Nephron (organoid): ENCODE measurements at regions not wholly inside any gene's neighbourhood (a gene's known extent, or its start where the extent isn't known, plus 50 kb on each side); places are given as distances from the start of the nearest gene placed in this dataset.

Experiments used
- H3K27ac Mint-ChIP-seq, 3 experiments: 2 replicates each; pipeline ENCODE4 v1.8.0; 2020; ENCODE audit warnings: mixed read lengths in 3 of 3, mild to moderate bottlenecking in 2 of 3, moderate library complexity in 1 of 3
- H3K27me3 Mint-ChIP-seq: 2 replicates; pipeline ENCODE4 v1.8.0; 2021; ENCODE audit warnings: low read depth, mild to moderate bottlenecking, moderate library complexity, mixed read lengths
- H3K36me3 Mint-ChIP-seq: 2 replicates; pipeline ENCODE4 v1.8.0; 2020; ENCODE audit warnings: low read depth, mixed read lengths
- H3K4me1 Mint-ChIP-seq: 2 replicates; pipeline ENCODE4 v1.8.0; 2020; ENCODE audit warnings: mixed read lengths
- H3K4me3 Mint-ChIP-seq, 3 experiments: 2 replicates each; pipeline ENCODE4 v1.8.0; 2020; ENCODE audit warnings: mild to moderate bottlenecking in 3 of 3, mixed read lengths in 3 of 3, moderate library complexity in 2 of 3
- H3K9me3 Mint-ChIP-seq: 2 replicates; pipeline ENCODE4 v1.8.0; 2020; ENCODE audit warnings: mixed read lengths
- CTCF ChIP-seq, 3 experiments: fragments of 200-600 bp; sonication (generic); IDR thresholded peaks; one replicate each; pipeline ENCODE4 v1.5.0; 2021; ENCODE audit warnings: antibody characterized with exemption in 3 of 3; ENCODE audit not compliant: unreplicated experiment in 3 of 3

GRCh38 chr14:26702721-26703230 is 104.9 kb upstream of the NOVA1 start:
- no peak for TF ChIP-seq CTCF (IDR thresholded peaks at IDR 0.05; ENCODE audit: unreplicated experiment in 3 of 3)
- Mint-ChIP-seq H3K9me3 (no peaks in the 10 kb centered on the region), H3K36me3 (no peaks in the 10 kb centered on the region), H3K4me1 (no peaks in the 10 kb centered on the region), H3K4me3 (no peak overlapping the region), H3K27ac (no peak overlapping the region), H3K27me3 (no peaks in the 10 kb centered on the region)

GRCh38 chr14:26703686-26704366 is 106.0 kb upstream of the NOVA1 start:
- no peak overlapping the region for H3K4me3 Mint-ChIP-seq
- no peak for TF ChIP-seq CTCF (IDR thresholded peaks at IDR 0.05; ENCODE audit: unreplicated experiment in 3 of 3)
- no peaks in the 10 kb centered on the region for H3K27me3 Mint-ChIP-seq
- no peak overlapping the region for H3K27ac Mint-ChIP-seq
- no peaks in the 10 kb centered on the region for H3K36me3 Mint-ChIP-seq
- H3K9me3 Mint-ChIP-seq: no peaks in the 10 kb centered on the region
- no peaks in the 10 kb centered on the region for H3K4me1 Mint-ChIP-seq

- H3K36me3 Mint-ChIP-seq: no peaks in the 10 kb centered on the region
- TF ChIP-seq CTCF (IDR thresholded peaks at IDR 0.05; ENCODE audit: unreplicated experiment in 3 of 3): no peak
- H3K9me3 Mint-ChIP-seq: no peaks in the 10 kb centered on the region
- no peaks in the 10 kb centered on the region for H3K4me1 Mint-ChIP-seq
- no peaks in the 10 kb centered on the region for H3K27me3 Mint-ChIP-seq
- no peak overlapping the region for H3K27ac Mint-ChIP-seq
- no peak overlapping the region for H3K4me3 Mint-ChIP-seq
Observed at GRCh38 chr14:26707234-26707633, 109.4 kb upstream of the NOVA1 start.

GRCh38 chr14:26709019-26709418 is 111.2 kb upstream of the NOVA1 start:
- Mint-ChIP-seq H3K27me3 (no peaks in the 10 kb centered on the region), H3K4me1 (no peaks in the 10 kb centered on the region), H3K4me3 (no peak overlapping the region), H3K27ac (no peak overlapping the region), H3K36me3 (no peaks in the 10 kb centered on the region), H3K9me3 (no peaks in the 10 kb centered on the region)
- TF ChIP-seq CTCF (IDR thresholded peaks at IDR 0.05; ENCODE audit: unreplicated experiment in 3 of 3): no peak

- H3K27ac Mint-ChIP-seq: no peak overlapping the region
- H3K4me3 Mint-ChIP-seq: no peak overlapping the region
- H3K9me3 Mint-ChIP-seq: no peaks in the 10 kb centered on the region
- TF ChIP-seq CTCF (IDR thresholded peaks at IDR 0.05; ENCODE audit: unreplicated experiment in 3 of 3): no peak
- no peaks in the 10 kb centered on the region for H3K36me3 Mint-ChIP-seq
- no peaks in the 10 kb centered on the region for H3K27me3 Mint-ChIP-seq
- H3K4me1 Mint-ChIP-seq: no peaks in the 10 kb centered on the region
Observed at GRCh38 chr14:26719514-26719913, 121.7 kb upstream of the NOVA1 start.

GRCh38 chr14:26722258-26722657 is 124.4 kb upstream of the NOVA1 start:
- Mint-ChIP-seq H3K36me3 (no peaks in the 10 kb centered on the region), H3K27me3 (no peaks in the 10 kb centered on the region), H3K27ac (no peak overlapping the region), H3K4me1 (no peaks in the 10 kb centered on the region), H3K9me3 (peaks cover 2% of the 10 kb centered on the region), H3K4me3 (no peak overlapping the region)
- no peak for TF ChIP-seq CTCF (IDR thresholded peaks at IDR 0.05; ENCODE audit: unreplicated experiment in 3 of 3)
